Osteoblast (primary cell): ENCODE measurements at regions not wholly inside any gene's neighbourhood (a gene's known extent, or its start where the extent isn't known, plus 50 kb on each side); places are given as distances from the start of the nearest gene placed in this dataset.

ENCODE experiments used
- DNase-seq: peaks from one replicate; pipeline ENCODE4 v3.0.0; 2011; ENCODE audit warnings: low spot score, mixed read lengths; ENCODE audit not compliant: insufficient read length; ENCODE audit errors: missing footprints
- H2AFZ ChIP-seq: 2 replicates; pipeline ENCODE4 v1.6.0; 2011; ENCODE audit warnings: mild to moderate bottlenecking, low read length
- H3K27ac ChIP-seq: 2 replicates; pipeline ENCODE4 v1.5.1; 2011; ENCODE audit warnings: mild to moderate bottlenecking, low read depth, low read length, moderate library complexity
- H3K27me3 ChIP-seq: 2 replicates; pipeline ENCODE4 v1.6.0; 2012; ENCODE audit warnings: mild to moderate bottlenecking, control low read depth, inconsistent platforms, low read length, moderate library complexity; ENCODE audit not compliant: insufficient read depth
- H3K36me3 ChIP-seq: 2 replicates; pipeline ENCODE4 v1.5.1; 2011; ENCODE audit warnings: mild to moderate bottlenecking, low read length, control low read depth, moderate library complexity; ENCODE audit not compliant: insufficient read depth
- H3K4me1 ChIP-seq: 2 replicates; pipeline ENCODE4 v1.5.1; 2011; ENCODE audit warnings: mild to moderate bottlenecking, low read length, control low read depth, moderate library complexity; ENCODE audit not compliant: insufficient read depth
- H3K4me2 ChIP-seq: 2 replicates; pipeline ENCODE4 v1.6.0; 2011; ENCODE audit warnings: mild to moderate bottlenecking, low read length; ENCODE audit not compliant: insufficient read depth
- H3K4me3 ChIP-seq: fragments of 200-600 bp; sonication (generic); 3 replicates; pipeline ENCODE4 v1.5.1; 2012; ENCODE audit warnings: mild to moderate bottlenecking, low read length, inconsistent platforms; ENCODE audit not compliant: insufficient read depth
- H3K79me2 ChIP-seq: 2 replicates; pipeline ENCODE4 v1.6.0; 2012; ENCODE audit warnings: mild to moderate bottlenecking, low read length, control low read depth, inconsistent platforms; ENCODE audit not compliant: insufficient read depth
- H3K9me3 ChIP-seq: 2 replicates; pipeline ENCODE4 v1.5.1; 2011; ENCODE audit warnings: low read depth, low read length, control low read depth
- H4K20me1 ChIP-seq: 2 replicates; pipeline ENCODE4 v1.6.0; 2012; ENCODE audit warnings: mild to moderate bottlenecking, low read length, control low read depth; ENCODE audit not compliant: insufficient read depth
- CTCF ChIP-seq: IDR thresholded peaks from 2 replicates; pipeline ENCODE4 v1.5.1; 2011; ENCODE audit warnings: mild to moderate bottlenecking, low read depth, low read length, moderate library complexity; ENCODE audit errors: extremely low read depth

GRCh38 chr5:68504306-68504705, 288.8 kb downstream of the PIK3R1 start:
- H3K79me2 ChIP-seq, result no peaks in the 10 kb centered on the region
- no peaks in the 10 kb centered on the region for H4K20me1 ChIP-seq
- no peak for DNase-seq
- H2AFZ ChIP-seq, result no peak overlapping the region
- no peaks in the 10 kb centered on the region for H3K27me3 ChIP-seq
- peaks cover 14% of the 10 kb centered on the region for H3K4me1 ChIP-seq
- H3K36me3 ChIP-seq, result no peaks in the 10 kb centered on the region
- H3K27ac ChIP-seq, result no peak overlapping the region
- no peak overlapping the region for H3K4me2 ChIP-seq
- H3K4me3 ChIP-seq, result no peak overlapping the region
- H3K9me3 ChIP-seq, result no peaks in the 10 kb centered on the region
- no peak for TF ChIP-seq CTCF

DNA sequence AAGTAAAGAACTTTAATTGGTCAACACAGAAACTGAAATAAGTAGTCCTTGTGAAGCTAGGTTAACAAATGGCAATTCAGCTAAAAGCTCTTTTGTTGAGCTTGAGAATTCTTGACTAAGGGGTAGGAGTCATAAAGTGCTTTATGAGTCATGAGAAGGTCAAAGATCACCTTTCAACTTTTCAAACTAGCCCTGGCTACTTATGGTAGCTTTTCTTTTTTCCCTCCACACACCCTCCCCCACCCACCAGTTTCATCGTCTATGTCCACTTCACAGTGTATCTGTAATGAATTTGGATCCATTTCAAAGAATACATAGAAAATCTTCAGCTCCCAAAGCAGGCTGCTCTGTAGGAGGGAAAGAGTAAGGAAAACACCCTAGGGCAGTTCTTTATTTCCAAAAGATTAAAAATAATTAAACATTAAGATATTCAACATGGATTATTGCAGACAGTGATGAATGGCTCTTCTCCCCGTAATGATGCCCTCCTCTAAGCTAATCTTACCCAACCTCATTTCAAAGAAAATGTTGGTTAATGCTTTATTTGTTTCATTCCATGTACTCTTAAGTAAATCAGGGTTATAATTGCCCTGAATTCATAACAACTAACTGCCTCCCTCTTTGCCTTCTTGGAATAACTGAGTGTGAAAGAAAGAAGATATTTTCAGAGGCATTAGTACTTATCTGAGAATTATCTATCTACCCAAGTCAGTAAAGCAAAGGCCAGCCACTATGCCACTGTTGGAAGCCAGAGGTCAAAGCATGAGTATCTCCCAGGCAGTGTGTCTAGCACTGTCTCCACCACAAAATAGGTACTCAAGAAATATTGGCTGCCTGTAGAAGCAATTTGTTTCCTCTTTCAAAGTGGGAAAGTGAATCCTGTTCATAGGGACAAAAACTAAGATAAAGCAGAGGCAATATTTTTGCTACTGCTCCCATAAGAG, 290.6 kb downstream of the PIK3R1 start:
- TF ChIP-seq CTCF, result no peak
- Histone ChIP-seq H3K4me2 (no peak overlapping the region), H4K20me1 (no peaks in the 10 kb centered on the region), H3K27ac (no peak overlapping the region), H3K27me3 (no peaks in the 10 kb centered on the region), H3K4me1 (peaks cover 3% of the 10 kb centered on the region), H3K79me2 (no peaks in the 10 kb centered on the region), H3K9me3 (no peaks in the 10 kb centered on the region), H3K36me3 (no peaks in the 10 kb centered on the region), H2AFZ (no peak overlapping the region), H3K4me3 (no peak overlapping the region)
- DNase-seq, result no peak

- H3K4me2 ChIP-seq, result no peak overlapping the region
- TF ChIP-seq CTCF, result no peak
These were observed 300.0 kb downstream of the PIK3R1 start for GRCh38 chr5:68515514-68515913.

DNA sequence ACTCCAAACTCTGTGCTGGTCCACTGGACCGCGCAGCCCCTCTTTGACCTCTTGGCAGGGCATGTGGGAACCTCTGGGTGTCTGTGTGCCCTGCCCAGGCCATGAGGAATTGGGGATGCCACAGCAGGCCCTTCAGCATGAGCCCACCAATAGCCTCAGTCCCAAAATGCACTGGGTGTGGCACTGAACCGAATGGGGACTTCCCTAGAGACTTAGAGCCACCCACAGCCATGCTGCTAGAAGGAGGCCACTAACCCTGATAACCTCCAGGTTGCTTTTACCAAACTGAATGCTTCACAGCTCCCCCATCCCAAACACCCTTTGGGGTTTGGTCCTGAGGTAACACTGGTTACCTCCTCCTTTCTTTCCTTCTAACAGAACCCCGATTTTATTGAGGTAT, 302.7 kb downstream of the PIK3R1 start:
- H3K4me2 ChIP-seq, result no peak overlapping the region
- H3K36me3 ChIP-seq, result no peaks in the 10 kb centered on the region
- no peak for TF ChIP-seq CTCF
- no peaks in the 10 kb centered on the region for H3K4me1 ChIP-seq
- H4K20me1 ChIP-seq, result no peaks in the 10 kb centered on the region
- no peak for DNase-seq
- peaks cover 9% of the 10 kb centered on the region for H3K27me3 ChIP-seq
- no peak overlapping the region for H2AFZ ChIP-seq
- H3K79me2 ChIP-seq, result no peaks in the 10 kb centered on the region
- no peak overlapping the region for H3K4me3 ChIP-seq
- H3K9me3 ChIP-seq, result no peaks in the 10 kb centered on the region
- no peak overlapping the region for H3K27ac ChIP-seq

More at GRCh38 chr5:68515514-68515913, 300.0 kb downstream of the PIK3R1 start:
- Histone ChIP-seq H3K4me3 (no peak overlapping the region), H3K27me3 (peaks cover 9% of the 10 kb centered on the region), H3K4me1 (no peaks in the 10 kb centered on the region), H2AFZ (no peak overlapping the region), H3K27ac (no peak overlapping the region), H3K36me3 (no peaks in the 10 kb centered on the region), H4K20me1 (no peaks in the 10 kb centered on the region), H3K9me3 (no peaks in the 10 kb centered on the region), H3K79me2 (no peaks in the 10 kb centered on the region)
- no peak for DNase-seq
